GM23338 (cell line): ENCODE measurements at regions not wholly inside any gene's neighbourhood (a gene's known extent, or its start where the extent isn't known, plus 50 kb on each side); places are given as distances from the start of the nearest gene placed in this dataset.

Experiments
- ATAC-seq: fragments of 200-7000 bp; cut with Tn5 transposase; 3 replicates; pipeline ENCODE4 v1.9.1; 2020
- DNase-seq: peaks from one replicate; pipeline ENCODE4 v3.0.0-alpha.2; 2015; ENCODE audit warnings: low spot score
- H2AFZ ChIP-seq: fragments of 200-600 bp; sonication (generic); 2 replicates; pipeline ENCODE4 v1.8.0; 2016; ENCODE audit warnings: antibody characterized with exemption, mild to moderate bottlenecking, moderate library complexity
- H3F3A ChIP-seq: fragments of 200-600 bp; sonication (generic); replicated peaks from 2 replicates; pipeline ENCODE4 v1.8.0; 2017; ENCODE audit warnings: antibody characterized with exemption, mixed run types, low read depth
- H3K27ac ChIP-seq: fragments of 200-600 bp; sonication (generic); 2 replicates; pipeline ENCODE4 v1.6.1; 2016; ENCODE audit warnings: low read depth
- H3K27me3 ChIP-seq: fragments of 200-600 bp; sonication (generic); 2 replicates; pipeline ENCODE4 v1.8.0; 2016; ENCODE audit warnings: mild to moderate bottlenecking, mixed run types, moderate library complexity; ENCODE audit not compliant: insufficient read depth
- H3K36me3 ChIP-seq: fragments of 200-600 bp; sonication (generic); 2 replicates; pipeline ENCODE4 v1.8.0; 2016; ENCODE audit warnings: mild to moderate bottlenecking; ENCODE audit not compliant: insufficient read depth
- H3K4me1 ChIP-seq: fragments of 200-600 bp; sonication (generic); 2 replicates; pipeline ENCODE4 v1.8.0; 2016; ENCODE audit warnings: mild to moderate bottlenecking, moderate library complexity; ENCODE audit not compliant: insufficient read depth
- H3K4me2 ChIP-seq: fragments of 200-600 bp; sonication (generic); 2 replicates; pipeline ENCODE4 v1.7.1; 2017; ENCODE audit warnings: mixed run types
- H3K4me3 ChIP-seq: fragments of 200-600 bp; sonication (generic); 2 replicates; pipeline ENCODE4 v1.6.1; 2016; ENCODE audit warnings: mixed run types
- H3K79me2 ChIP-seq: fragments of 200-600 bp; sonication (generic); replicated peaks from 2 replicates; pipeline ENCODE4 v1.8.0; 2017; ENCODE audit warnings: mild to moderate bottlenecking; ENCODE audit not compliant: insufficient read depth
- H3K9me2 ChIP-seq: fragments of 200-600 bp; sonication (generic); 2 replicates; pipeline ENCODE4 v1.8.0; 2017; ENCODE audit not compliant: insufficient read depth
- H4K20me1 ChIP-seq: fragments of 200-600 bp; sonication (generic); replicated peaks from 2 replicates; pipeline ENCODE4 v1.8.0; 2017; ENCODE audit warnings: mild to moderate bottlenecking; ENCODE audit not compliant: insufficient read depth
- H3K27ac Mint-ChIP-seq: 2 replicates; pipeline ENCODE4 v1.8.0; 2020; ENCODE audit warnings: inconsistent platforms, mild to moderate bottlenecking, moderate library complexity, mixed read lengths
- H3K27me3 Mint-ChIP-seq: 3 replicates; pipeline ENCODE4 v1.8.0; 2022; ENCODE audit warnings: low read depth, mild to moderate bottlenecking, moderate library complexity, mixed read lengths, inconsistent platforms; ENCODE audit not compliant: insufficient read depth, poor library complexity
- H3K36me3 Mint-ChIP-seq: 3 replicates; pipeline ENCODE4 v1.8.0; 2021; ENCODE audit warnings: low read depth, mild to moderate bottlenecking, inconsistent platforms, moderate library complexity, mixed read lengths
- H3K4me1 Mint-ChIP-seq: 3 replicates; pipeline ENCODE4 v1.8.0; 2020; ENCODE audit warnings: mild to moderate bottlenecking, inconsistent platforms, mixed read lengths
- H3K4me3 Mint-ChIP-seq: 3 replicates; pipeline ENCODE4 v1.8.0; 2021; ENCODE audit warnings: moderate library complexity, mild to moderate bottlenecking, inconsistent platforms, mixed read lengths
- H3K9me3 Mint-ChIP-seq: 3 replicates; pipeline ENCODE4 v1.8.0; 2020; ENCODE audit warnings: moderate library complexity, mild to moderate bottlenecking, inconsistent platforms, mixed read lengths
- CREB1 ChIP-seq: fragments of 250-450 bp; sonication (Bioruptor Pico); IDR thresholded peaks from 2 replicates; pipeline ENCODE4 v1.5.0; 2020; ENCODE audit warnings: low read depth, mild to moderate bottlenecking, moderate library complexity
- EZH2 ChIP-seq: fragments of 200-600 bp; sonication (generic); IDR thresholded peaks from one replicate; pipeline ENCODE4 v1.8.0; 2017; ENCODE audit warnings: antibody characterized with exemption, mild to moderate bottlenecking, low read depth; ENCODE audit not compliant: unreplicated experiment
- EZH2phosphoT487 ChIP-seq: fragments of 200-600 bp; sonication (generic); IDR thresholded peaks from one replicate; pipeline ENCODE4 v1.8.1; 2018; ENCODE audit warnings: antibody characterized with exemption; ENCODE audit not compliant: unreplicated experiment
- JUNB ChIP-seq: IDR thresholded peaks from one replicate; pipeline ENCODE4 v1.6.1; 2016; ENCODE audit warnings: antibody characterized with exemption; ENCODE audit not compliant: unreplicated experiment
- NANOG ChIP-seq: IDR thresholded peaks from 2 replicates; pipeline ENCODE4 v1.6.1; 2016; ENCODE audit warnings: antibody characterized with exemption, borderline replicate concordance
- POLR2AphosphoS5 ChIP-seq: IDR thresholded peaks from 2 replicates; pipeline ENCODE4 v1.6.1; 2016; ENCODE audit warnings: antibody characterized with exemption, low read depth
- REST ChIP-seq: IDR thresholded peaks from one replicate; pipeline ENCODE4 v1.6.1; 2018; ENCODE audit warnings: antibody characterized with exemption; ENCODE audit not compliant: unreplicated experiment
- STAT1 ChIP-seq: IDR thresholded peaks from one replicate; pipeline ENCODE4 v1.6.1; 2016; ENCODE audit warnings: antibody characterized with exemption; ENCODE audit not compliant: unreplicated experiment
- ZNF114 ChIP-seq: fragments of 250-450 bp; sonication (Bioruptor Pico); IDR thresholded peaks from 2 replicates; pipeline ENCODE4 v1.5.0; 2020; ENCODE audit warnings: mild to moderate bottlenecking, moderate library complexity
- ZNF331 ChIP-seq: fragments of 250-450 bp; sonication (Bioruptor Pico); IDR thresholded peaks from 2 replicates; pipeline ENCODE4 v1.5.0; 2020; ENCODE audit warnings: low read depth, mild to moderate bottlenecking, moderate library complexity
- ZNF462 ChIP-seq: fragments of 250-450 bp; sonication (Bioruptor Pico); IDR thresholded peaks from 2 replicates; pipeline ENCODE4 v1.5.0; 2020; ENCODE audit warnings: mild to moderate bottlenecking, moderate library complexity
- TF ChIP-seq, protein P1 (sequence below), 2 experiments: fragments of 200-600 bp in 1 of 2; sonication (generic) in 1 of 2; conservative IDR thresholded peaks; 2 replicates each; pipeline versions ENCODE4 v1.5.1 to v1.6.1; 2016 to 2017; ENCODE audit warnings: antibody characterized with exemption in 2 of 2, low read depth in 2 of 2, mild to moderate bottlenecking in 2 of 2, moderate library complexity in 1 of 2
- TF ChIP-seq, protein P2 (sequence below): IDR thresholded peaks from 2 replicates; pipeline ENCODE4 v1.6.1; 2016; ENCODE audit warnings: antibody characterized with exemption

DNA sequence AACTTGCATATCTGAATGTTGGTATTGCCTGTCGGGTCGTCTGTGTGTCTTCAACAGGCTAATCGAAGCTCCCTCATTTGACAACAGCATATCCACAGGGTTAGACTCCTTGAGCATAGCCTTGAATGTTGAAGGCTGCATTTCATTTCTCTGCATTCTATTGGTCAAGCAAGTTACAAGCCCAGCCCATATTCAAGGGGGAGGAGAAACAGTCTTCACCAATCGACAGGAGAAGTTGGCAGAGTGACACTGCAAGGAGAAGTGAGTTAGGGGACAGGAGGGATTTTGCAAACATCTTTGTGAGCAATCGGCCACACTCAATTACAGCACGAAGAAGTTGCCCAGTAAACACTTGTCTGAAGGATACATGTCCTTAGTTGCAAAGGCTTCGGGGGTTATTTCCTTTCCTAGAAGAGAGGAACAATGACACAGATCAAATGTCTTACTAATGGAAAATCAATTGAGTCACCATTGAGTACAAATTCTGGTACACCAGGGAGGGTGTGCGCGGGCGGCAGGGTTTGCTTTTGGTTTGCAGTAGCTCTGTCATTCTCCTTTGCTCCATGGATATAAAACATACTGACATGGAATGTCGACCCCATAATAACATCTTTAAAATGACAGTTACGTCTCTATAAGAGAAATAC is 60.6 kb upstream of the NT5E start:
- Histone ChIP-seq H3F3A (no peaks in the 10 kb centered on the region), H3K79me2 (no peaks in the 10 kb centered on the region), H2AFZ (peak overlapping the region; percentile 61; the same call in 1 of the 2 replicates), H3K36me3 (no peaks in the 10 kb centered on the region), H4K20me1 (no peaks in the 10 kb centered on the region), H3K4me3 (no peak overlapping the region), H3K4me2 (no peak overlapping the region), H3K27ac (no peak overlapping the region), H3K27me3 (no peaks in the 10 kb centered on the region), H3K4me1 (no peaks in the 10 kb centered on the region), H3K9me2 (0 out of 2 replicates have a peak, but pooled peaks cover 8% of the 10 kb centered on the region)
- DNase-seq (peak; percentile 17), ATAC-seq (no peak; the same call in 2 of the 3 replicates)
- H3K36me3 Mint-ChIP-seq = no peaks in the 10 kb centered on the region
- no peaks in the 10 kb centered on the region for H3K27me3 Mint-ChIP-seq
- no peaks in the 10 kb centered on the region for H3K4me1 Mint-ChIP-seq
- H3K27ac Mint-ChIP-seq = no peak overlapping the region
- TF ChIP-seq EZH2 = no peak
- TF ChIP-seq JUNB = no peak
- no peak for TF ChIP-seq CREB1 (CRISPR knock-in tag)
- TF ChIP-seq STAT1 = no peak
- TF ChIP-seq, protein P1, sequence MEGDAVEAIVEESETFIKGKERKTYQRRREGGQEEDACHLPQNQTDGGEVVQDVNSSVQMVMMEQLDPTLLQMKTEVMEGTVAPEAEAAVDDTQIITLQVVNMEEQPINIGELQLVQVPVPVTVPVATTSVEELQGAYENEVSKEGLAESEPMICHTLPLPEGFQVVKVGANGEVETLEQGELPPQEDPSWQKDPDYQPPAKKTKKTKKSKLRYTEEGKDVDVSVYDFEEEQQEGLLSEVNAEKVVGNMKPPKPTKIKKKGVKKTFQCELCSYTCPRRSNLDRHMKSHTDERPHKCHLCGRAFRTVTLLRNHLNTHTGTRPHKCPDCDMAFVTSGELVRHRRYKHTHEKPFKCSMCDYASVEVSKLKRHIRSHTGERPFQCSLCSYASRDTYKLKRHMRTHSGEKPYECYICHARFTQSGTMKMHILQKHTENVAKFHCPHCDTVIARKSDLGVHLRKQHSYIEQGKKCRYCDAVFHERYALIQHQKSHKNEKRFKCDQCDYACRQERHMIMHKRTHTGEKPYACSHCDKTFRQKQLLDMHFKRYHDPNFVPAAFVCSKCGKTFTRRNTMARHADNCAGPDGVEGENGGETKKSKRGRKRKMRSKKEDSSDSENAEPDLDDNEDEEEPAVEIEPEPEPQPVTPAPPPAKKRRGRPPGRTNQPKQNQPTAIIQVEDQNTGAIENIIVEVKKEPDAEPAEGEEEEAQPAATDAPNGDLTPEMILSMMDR (conservative IDR thresholded peaks at IDR 0.05; ENCODE audit: low read depth in 2 of 2) = no peak
- TF ChIP-seq ZNF331 = no peak
- TF ChIP-seq ZNF114 (CRISPR knock-in tag) = no peak
- TF ChIP-seq REST = no peak
- TF ChIP-seq EZH2phosphoT487 = no peak
- TF ChIP-seq, protein P2, sequence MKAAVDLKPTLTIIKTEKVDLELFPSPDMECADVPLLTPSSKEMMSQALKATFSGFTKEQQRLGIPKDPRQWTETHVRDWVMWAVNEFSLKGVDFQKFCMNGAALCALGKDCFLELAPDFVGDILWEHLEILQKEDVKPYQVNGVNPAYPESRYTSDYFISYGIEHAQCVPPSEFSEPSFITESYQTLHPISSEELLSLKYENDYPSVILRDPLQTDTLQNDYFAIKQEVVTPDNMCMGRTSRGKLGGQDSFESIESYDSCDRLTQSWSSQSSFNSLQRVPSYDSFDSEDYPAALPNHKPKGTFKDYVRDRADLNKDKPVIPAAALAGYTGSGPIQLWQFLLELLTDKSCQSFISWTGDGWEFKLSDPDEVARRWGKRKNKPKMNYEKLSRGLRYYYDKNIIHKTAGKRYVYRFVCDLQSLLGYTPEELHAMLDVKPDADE = no peak
- no peak for TF ChIP-seq ZNF462
- no peak for TF ChIP-seq POLR2AphosphoS5
- TF ChIP-seq NANOG = no peak
- H3K9me3 Mint-ChIP-seq = no peaks in the 10 kb centered on the region
- no peak overlapping the region for H3K4me3 Mint-ChIP-seq
